Testis (tissue), 2 donors: ENCODE measurements at regions not wholly inside any gene's neighbourhood (a gene's known extent, or its start where the extent isn't known, plus 50 kb on each side); places are given as distances from the start of the nearest gene placed in this dataset.

Source experiments
- DNase-seq: peaks from one replicate; pipeline ENCODE4 v3.0.0-alpha.2; 2019
- H3K27ac ChIP-seq, 2 donors: fragments of 200-600 bp; sonication (generic); one replicate each; pipeline ENCODE4 v1.5.1; 2019
- H3K27me3 ChIP-seq: fragments of 200-600 bp; sonication (generic); one replicate; pipeline ENCODE4 v1.5.1; 2019
- H3K36me3 ChIP-seq: fragments of 200-600 bp; sonication (generic); one replicate; pipeline ENCODE4 v1.5.1; 2017; ENCODE audit warnings: low read depth; ENCODE audit errors: missing control alignments
- H3K4me1 ChIP-seq: fragments of 200-600 bp; sonication (generic); one replicate; pipeline ENCODE4 v1.5.1; 2019
- H3K4me3 ChIP-seq, 2 donors: fragments of 200-600 bp; sonication (generic); one replicate each; pipeline ENCODE4 v1.5.1; 2017 to 2019
- H3K9me3 ChIP-seq: fragments of 200-600 bp; sonication (generic); one replicate; pipeline ENCODE4 v1.5.1; 2017
- POLR2A ChIP-seq: fragments of 450-650 bp; IDR thresholded peaks from one replicate; pipeline ENCODE4 v1.6.1; 2017; ENCODE audit warnings: antibody characterized with exemption, mild to moderate bottlenecking, moderate library complexity
- WGBS, 2 donors: methylation state at CpG; one replicate each; pipeline ENCODE4 v1.1.5; 2018; 5-methylcytosine and 5-hydroxymethylcytosine counted together
- intact Hi-C: fragments of 100-400 bp; cut with DNase I; formaldehyde crosslinking; loops from one replicate; pipeline ENCODE4 v1.15.1; 2023; ENCODE audit warnings: low total_unique reads
- TF ChIP-seq, protein P1 (sequence below), 3 experiments: fragments of 450-650 bp in 2 of 3; fragments of 200-600 bp in 1 of 3; sonication (generic) in 1 of 3; IDR thresholded peaks; one replicate each; pipeline ENCODE4 v1.5.1; 2016 to 2019; ENCODE audit warnings: antibody characterized with exemption in 3 of 3, mild to moderate bottlenecking in 2 of 3, moderate library complexity in 1 of 3

- intact Hi-C loops: no loop called here
- 89 to 91% methylated on average over 4 of the region's 4 CpGs for WGBS, 2 donors
- H3K27me3 ChIP-seq: no peaks in the 10 kb centered on the region
Measured at GRCh38 chr11:128189823-128190222, 397.5 kb downstream of the ETS1 start.

GRCh38 chr11:128188346-128189004, 398.9 kb downstream of the ETS1 start:
- intact Hi-C loops: no loop called here
- H3K36me3 ChIP-seq: no peaks in the 10 kb centered on the region
- WGBS, 2 donors: 78 to 79% methylated on average over 9 of the region's 9 CpGs
- no peak overlapping the region for H3K4me3 ChIP-seq
- no peaks in the 10 kb centered on the region for H3K4me1 ChIP-seq
- no peaks in the 10 kb centered on the region for H3K27me3 ChIP-seq
- no peak for TF ChIP-seq POLR2A
- TF ChIP-seq, protein P1, sequence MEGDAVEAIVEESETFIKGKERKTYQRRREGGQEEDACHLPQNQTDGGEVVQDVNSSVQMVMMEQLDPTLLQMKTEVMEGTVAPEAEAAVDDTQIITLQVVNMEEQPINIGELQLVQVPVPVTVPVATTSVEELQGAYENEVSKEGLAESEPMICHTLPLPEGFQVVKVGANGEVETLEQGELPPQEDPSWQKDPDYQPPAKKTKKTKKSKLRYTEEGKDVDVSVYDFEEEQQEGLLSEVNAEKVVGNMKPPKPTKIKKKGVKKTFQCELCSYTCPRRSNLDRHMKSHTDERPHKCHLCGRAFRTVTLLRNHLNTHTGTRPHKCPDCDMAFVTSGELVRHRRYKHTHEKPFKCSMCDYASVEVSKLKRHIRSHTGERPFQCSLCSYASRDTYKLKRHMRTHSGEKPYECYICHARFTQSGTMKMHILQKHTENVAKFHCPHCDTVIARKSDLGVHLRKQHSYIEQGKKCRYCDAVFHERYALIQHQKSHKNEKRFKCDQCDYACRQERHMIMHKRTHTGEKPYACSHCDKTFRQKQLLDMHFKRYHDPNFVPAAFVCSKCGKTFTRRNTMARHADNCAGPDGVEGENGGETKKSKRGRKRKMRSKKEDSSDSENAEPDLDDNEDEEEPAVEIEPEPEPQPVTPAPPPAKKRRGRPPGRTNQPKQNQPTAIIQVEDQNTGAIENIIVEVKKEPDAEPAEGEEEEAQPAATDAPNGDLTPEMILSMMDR (IDR thresholded peaks at IDR 0.05): no peak
- no peaks in the 10 kb centered on the region for H3K9me3 ChIP-seq
- no peak for DNase-seq
- no peak overlapping the region for H3K27ac ChIP-seq

More at GRCh38 chr11:128189823-128190222, 397.5 kb downstream of the ETS1 start:
- DNase-seq: no peak
- H3K4me1 ChIP-seq: no peaks in the 10 kb centered on the region
- H3K36me3 ChIP-seq: no peaks in the 10 kb centered on the region
- no peaks in the 10 kb centered on the region for H3K9me3 ChIP-seq
- no peak for TF ChIP-seq POLR2A
- TF ChIP-seq, protein P1 (IDR thresholded peaks at IDR 0.05): no peak
- H3K4me3 ChIP-seq: no peak overlapping the region
- H3K27ac ChIP-seq: no peak overlapping the region

GRCh38 chr11:128187835-128188234, 399.5 kb downstream of the ETS1 start:
- no peaks in the 10 kb centered on the region for H3K4me1 ChIP-seq
- no peaks in the 10 kb centered on the region for H3K36me3 ChIP-seq
- no peaks in the 10 kb centered on the region for H3K9me3 ChIP-seq
- no peak overlapping the region for H3K4me3 ChIP-seq
- no peaks in the 10 kb centered on the region for H3K27me3 ChIP-seq
- intact Hi-C loops: no loop called here
- 80 to 97% methylated on average over 1 of the region's 1 CpG for WGBS, 2 donors
- no peak for TF ChIP-seq POLR2A
- TF ChIP-seq, protein P1 (IDR thresholded peaks at IDR 0.05): no peak
- no peak overlapping the region for H3K27ac ChIP-seq
- no peak for DNase-seq

GRCh38 chr11:128187377-128187776, 400.0 kb downstream of the ETS1 start:
- H3K27me3 ChIP-seq: no peaks in the 10 kb centered on the region
- no peaks in the 10 kb centered on the region for H3K9me3 ChIP-seq
- H3K4me3 ChIP-seq: no peak overlapping the region
- H3K27ac ChIP-seq: no peak overlapping the region
- intact Hi-C loops: no loop called here
- 74 to 79% methylated on average over 4 of the region's 4 CpGs for WGBS, 2 donors
- no peak for DNase-seq
- no peak for TF ChIP-seq POLR2A
- H3K36me3 ChIP-seq: no peaks in the 10 kb centered on the region
- no peaks in the 10 kb centered on the region for H3K4me1 ChIP-seq

- no peak for DNase-seq
- TF ChIP-seq, protein P1 (IDR thresholded peaks at IDR 0.05): no peak
- TF ChIP-seq POLR2A: no peak
- H3K27me3 ChIP-seq: no peaks in the 10 kb centered on the region
- WGBS, 2 donors: 86 to 87% methylated on average over 7 of the region's 7 CpGs
- H3K27ac ChIP-seq: no peak overlapping the region
- no peaks in the 10 kb centered on the region for H3K9me3 ChIP-seq
- H3K36me3 ChIP-seq: no peaks in the 10 kb centered on the region
- H3K4me1 ChIP-seq: no peaks in the 10 kb centered on the region
- intact Hi-C loops: no loop called here
- no peak overlapping the region for H3K4me3 ChIP-seq
Measured at GRCh38 chr11:128184981-128185380, 402.4 kb downstream of the ETS1 start.
